SU-DHL-6 (cell line): ENCODE measurements at regions not wholly inside any gene's neighbourhood (a gene's known extent, or its start where the extent isn't known, plus 50 kb on each side); places are given as distances from the start of the nearest gene placed in this dataset.

Experiments
- H2AFZ ChIP-seq: fragments of 200-600 bp; sonication (generic); 2 replicates; pipeline ENCODE4 v1.6.1; 2014; ENCODE audit warnings: low read depth, mild to moderate bottlenecking, moderate library complexity, mixed read lengths, antibody characterized with exemption, low read length; ENCODE audit not compliant: severe bottlenecking
- H3F3A ChIP-seq: fragments of 200-600 bp; shearing (Covaris generic); 2 replicates; pipeline ENCODE4 v1.6.0; 2016; ENCODE audit warnings: antibody characterized with exemption, mild to moderate bottlenecking; ENCODE audit not compliant: insufficient read depth
- H3K27ac ChIP-seq: fragments of 200-600 bp; sonication (generic); 2 replicates; pipeline ENCODE4 v1.5.1; 2016; ENCODE audit warnings: low read depth, mild to moderate bottlenecking, low read length, moderate library complexity, mixed read lengths
- H3K27me3 ChIP-seq: fragments of 200-600 bp; sonication (generic), shearing (Covaris generic); 2 replicates; pipeline ENCODE4 v1.6.0; 2014; ENCODE audit warnings: mild to moderate bottlenecking, low read length
- H3K36me3 ChIP-seq: fragments of 200-600 bp; sonication (generic); 2 replicates; pipeline ENCODE4 v1.6.1; 2014; ENCODE audit warnings: mild to moderate bottlenecking, low read length, mixed read lengths
- H3K4me2 ChIP-seq: fragments of 300-600, 200-600 bp; shearing (Covaris generic), sonication (generic); 2 replicates; pipeline ENCODE4 v1.6.0; 2014; ENCODE audit warnings: low read length, low read depth, mild to moderate bottlenecking; ENCODE audit not compliant: poor library complexity, severe bottlenecking
- H3K4me3 ChIP-seq: fragments of 200-600 bp; sonication (generic); 2 replicates; pipeline ENCODE4 v1.5.1; 2014; ENCODE audit warnings: antibody characterized with exemption, low read length, mild to moderate bottlenecking, mixed read lengths; ENCODE audit not compliant: insufficient read depth, poor library complexity, severe bottlenecking
- H3K79me2 ChIP-seq: fragments of 200-600 bp; sonication (generic); 2 replicates; pipeline ENCODE4 v1.6.1; 2014; ENCODE audit warnings: mild to moderate bottlenecking, low read length, moderate library complexity; ENCODE audit not compliant: insufficient read depth
- H3K9ac ChIP-seq: fragments of 200-600 bp; sonication (generic); 2 replicates; pipeline ENCODE4 v1.7.0; 2014; ENCODE audit warnings: mild to moderate bottlenecking, low read length
- H3K9me2 ChIP-seq: fragments of 200-600 bp; sonication (generic); replicated peaks from 2 replicates; pipeline ENCODE4 v1.6.1; 2014; ENCODE audit warnings: low read length; ENCODE audit not compliant: insufficient read depth
- H3K9me3 ChIP-seq: fragments of 200-600 bp; sonication (generic); 2 replicates; pipeline ENCODE4 v1.6.1; 2014; ENCODE audit warnings: low read length, mixed read lengths; ENCODE audit not compliant: insufficient read depth
- H4K20me1 ChIP-seq: fragments of 200-600 bp; sonication (generic); 2 replicates; pipeline ENCODE4 v1.6.1; 2014; ENCODE audit warnings: low read depth, mild to moderate bottlenecking, antibody characterized with exemption, low read length, moderate library complexity, mixed read lengths
- EZH2phosphoT487 ChIP-seq: fragments of 200-600 bp; sonication (generic), shearing (Covaris generic); conservative IDR thresholded peaks from 2 replicates; pipeline ENCODE4 v1.6.1; 2018; ENCODE audit warnings: mild to moderate bottlenecking, antibody characterized with exemption, low read length, moderate library complexity, mixed read lengths
- TF ChIP-seq, protein P1 (sequence below): fragments of 200-600 bp; sonication (generic); IDR thresholded peaks from one replicate; pipeline ENCODE4 v1.5.1; 2017; ENCODE audit warnings: antibody characterized with exemption, mild to moderate bottlenecking, low read length, moderate library complexity; ENCODE audit not compliant: insufficient read depth, poor library complexity, severe bottlenecking

- Histone ChIP-seq H3K9me3 (no peaks in the 10 kb centered on the region), H3K4me3 (no peak overlapping the region), H3K27me3 (no peaks in the 10 kb centered on the region), H3F3A (no peaks in the 10 kb centered on the region), H3K9ac (no peak overlapping the region), H4K20me1 (no peaks in the 10 kb centered on the region), H3K36me3 (no peaks in the 10 kb centered on the region), H3K4me2 (no peak overlapping the region), H3K27ac (no peak overlapping the region), H2AFZ (no peak overlapping the region), H3K79me2 (no peaks in the 10 kb centered on the region), H3K9me2 (no peaks in the 10 kb centered on the region)
- TF ChIP-seq EZH2phosphoT487, result no peak
- TF ChIP-seq, protein P1, sequence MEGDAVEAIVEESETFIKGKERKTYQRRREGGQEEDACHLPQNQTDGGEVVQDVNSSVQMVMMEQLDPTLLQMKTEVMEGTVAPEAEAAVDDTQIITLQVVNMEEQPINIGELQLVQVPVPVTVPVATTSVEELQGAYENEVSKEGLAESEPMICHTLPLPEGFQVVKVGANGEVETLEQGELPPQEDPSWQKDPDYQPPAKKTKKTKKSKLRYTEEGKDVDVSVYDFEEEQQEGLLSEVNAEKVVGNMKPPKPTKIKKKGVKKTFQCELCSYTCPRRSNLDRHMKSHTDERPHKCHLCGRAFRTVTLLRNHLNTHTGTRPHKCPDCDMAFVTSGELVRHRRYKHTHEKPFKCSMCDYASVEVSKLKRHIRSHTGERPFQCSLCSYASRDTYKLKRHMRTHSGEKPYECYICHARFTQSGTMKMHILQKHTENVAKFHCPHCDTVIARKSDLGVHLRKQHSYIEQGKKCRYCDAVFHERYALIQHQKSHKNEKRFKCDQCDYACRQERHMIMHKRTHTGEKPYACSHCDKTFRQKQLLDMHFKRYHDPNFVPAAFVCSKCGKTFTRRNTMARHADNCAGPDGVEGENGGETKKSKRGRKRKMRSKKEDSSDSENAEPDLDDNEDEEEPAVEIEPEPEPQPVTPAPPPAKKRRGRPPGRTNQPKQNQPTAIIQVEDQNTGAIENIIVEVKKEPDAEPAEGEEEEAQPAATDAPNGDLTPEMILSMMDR, result no peak
These were observed 534.2 kb downstream of the LRFN5 start for GRCh38 chr14:42140831-42141279.

GRCh38 chr14:42140001-42140400, 533.3 kb downstream of the LRFN5 start:
- Histone ChIP-seq H3K27me3 (no peaks in the 10 kb centered on the region), H3K4me2 (no peak overlapping the region), H4K20me1 (no peaks in the 10 kb centered on the region), H2AFZ (peak overlapping the region; percentile 62), H3K9ac (no peak overlapping the region), H3F3A (no peaks in the 10 kb centered on the region), H3K9me3 (no peaks in the 10 kb centered on the region), H3K79me2 (no peaks in the 10 kb centered on the region), H3K27ac (no peak overlapping the region), H3K4me3 (no peak overlapping the region), H3K9me2 (no peaks in the 10 kb centered on the region), H3K36me3 (no peaks in the 10 kb centered on the region)
- TF ChIP-seq, protein P1, result no peak
- no peak for TF ChIP-seq EZH2phosphoT487

GRCh38 chr14:42138406-42138805, 531.7 kb downstream of the LRFN5 start:
- Histone ChIP-seq H4K20me1 (no peaks in the 10 kb centered on the region), H3K4me3 (no peak overlapping the region), H3K79me2 (no peaks in the 10 kb centered on the region)

More at GRCh38 chr14:42138406-42138805, 531.7 kb downstream of the LRFN5 start:
- H3K27me3 ChIP-seq, result no peaks in the 10 kb centered on the region
- TF ChIP-seq EZH2phosphoT487, result no peak
- TF ChIP-seq, protein P1, result no peak
- H3K9me2 ChIP-seq, result no peaks in the 10 kb centered on the region
- no peaks in the 10 kb centered on the region for H3F3A ChIP-seq
- H3K9me3 ChIP-seq, result no peaks in the 10 kb centered on the region
- H2AFZ ChIP-seq, result no peak overlapping the region
- H3K27ac ChIP-seq, result no peak overlapping the region
- H3K9ac ChIP-seq, result no peak overlapping the region
- no peaks in the 10 kb centered on the region for H3K36me3 ChIP-seq
- H3K4me2 ChIP-seq, result no peak overlapping the region
